ENCODE measurements at regions not wholly inside any gene's neighbourhood (a gene's known extent, or its start where the extent isn't known, plus 50 kb on each side); places are given as distances from the start of the nearest gene placed in this dataset.

- Histone ChIP-seq H3K4me1 (ENCODE audit: control insufficient read depth in 2 of 2, insufficient read depth in 2 of 2, low read length in 2 of 2) (no peaks in the 10 kb centered on the region), H3K36me3 (replicated peaks in 1 of 2; ENCODE audit: control extremely low read depth in 1 of 2, control insufficient read depth in 1 of 2, extremely low read depth in 1 of 2, insufficient read depth in 2 of 2, low read length in 1 of 2) (no peaks in the 10 kb centered on the region), H4K20me1 (ENCODE audit: control insufficient read depth, insufficient read depth, low read length, poor library complexity, severe bottlenecking) (no peaks in the 10 kb centered on the region), H3K27ac (ENCODE audit: low read length in 2 of 2) (no peak overlapping the region), H3K4me3 (ENCODE audit: control extremely low read depth in 1 of 5, extremely low read depth in 1 of 5, insufficient read depth in 1 of 5, low read depth in 2 of 5, low read length in 4 of 5) (no peak overlapping the region), H3K9me3 (ENCODE audit: control extremely low read depth in 1 of 3, control insufficient read depth in 2 of 3, insufficient read depth in 1 of 3, low read length in 2 of 3) (no peaks in the 10 kb centered on the region), H3K4me2 (replicated peaks; ENCODE audit: low read depth, low read length, poor library complexity, severe bottlenecking) (no peak overlapping the region), H3K27me3 (replicated peaks in 1 of 4; ENCODE audit: control extremely low read depth in 1 of 4, control insufficient read depth in 3 of 4, insufficient read depth in 4 of 4, low read length in 3 of 4) (no peaks in the 10 kb centered on the region), H2AFZ (ENCODE audit: insufficient read depth, low read depth, low read length, poor library complexity, severe bottlenecking) (no peak overlapping the region), H3K79me2 (ENCODE audit: control insufficient read depth, insufficient read depth, low read length) (no peaks in the 10 kb centered on the region), H3K9ac (ENCODE audit: low read length) (no peak overlapping the region)
- Mint-ChIP-seq H3K4me3 (no peak overlapping the region), H3K9me3 (ENCODE audit: insufficient read depth) (no peaks in the 10 kb centered on the region), H3K4me1 (no peaks in the 10 kb centered on the region), H3K27me3 (peaks cover 5% of the 10 kb centered on the region), H3K27ac (no peak overlapping the region)
- no peak for TF ChIP-seq EZH2 (IDR thresholded peaks at IDR 0.05; ENCODE audit: borderline replicate concordance, insufficient read depth, low read depth, low read length, poor library complexity, severe bottlenecking)
- TF ChIP-seq, protein P1, sequence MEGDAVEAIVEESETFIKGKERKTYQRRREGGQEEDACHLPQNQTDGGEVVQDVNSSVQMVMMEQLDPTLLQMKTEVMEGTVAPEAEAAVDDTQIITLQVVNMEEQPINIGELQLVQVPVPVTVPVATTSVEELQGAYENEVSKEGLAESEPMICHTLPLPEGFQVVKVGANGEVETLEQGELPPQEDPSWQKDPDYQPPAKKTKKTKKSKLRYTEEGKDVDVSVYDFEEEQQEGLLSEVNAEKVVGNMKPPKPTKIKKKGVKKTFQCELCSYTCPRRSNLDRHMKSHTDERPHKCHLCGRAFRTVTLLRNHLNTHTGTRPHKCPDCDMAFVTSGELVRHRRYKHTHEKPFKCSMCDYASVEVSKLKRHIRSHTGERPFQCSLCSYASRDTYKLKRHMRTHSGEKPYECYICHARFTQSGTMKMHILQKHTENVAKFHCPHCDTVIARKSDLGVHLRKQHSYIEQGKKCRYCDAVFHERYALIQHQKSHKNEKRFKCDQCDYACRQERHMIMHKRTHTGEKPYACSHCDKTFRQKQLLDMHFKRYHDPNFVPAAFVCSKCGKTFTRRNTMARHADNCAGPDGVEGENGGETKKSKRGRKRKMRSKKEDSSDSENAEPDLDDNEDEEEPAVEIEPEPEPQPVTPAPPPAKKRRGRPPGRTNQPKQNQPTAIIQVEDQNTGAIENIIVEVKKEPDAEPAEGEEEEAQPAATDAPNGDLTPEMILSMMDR (IDR thresholded peaks at IDR 0.05) = no peak
- intact Hi-C loops (cut with micrococcal nuclease) = no loop called here
- POLR2A ChIA-PET = no interaction called here
- 100% methylated on average over 1 of the region's 1 CpG for WGBS (ENCODE audit: insufficient coverage)
- DNase-seq (no peak), ATAC-seq (ENCODE audit: low read depth) (no peak)
- CTCF ChIA-PET = interaction anchor here (1.2 to 1.7 kb wide), 2 partner anchors 10 to 367 kb away, joined by 3 to 4 read pairs; no protein-coding TSS in a partner anchor
These were observed 195.1 kb upstream of the CCDC150 start for GRCh38 chr2:196444442-196444841.

GRCh38 chr2:196445991-196446390, 193.5 kb upstream of the CCDC150 start:
- Histone ChIP-seq H2AFZ (ENCODE audit: insufficient read depth, low read depth, low read length, poor library complexity, severe bottlenecking) (no peak overlapping the region), H3K4me1 (ENCODE audit: control insufficient read depth in 2 of 2, insufficient read depth in 2 of 2, low read length in 2 of 2) (no peaks in the 10 kb centered on the region), H3K9me3 (ENCODE audit: control extremely low read depth in 1 of 3, control insufficient read depth in 2 of 3, insufficient read depth in 1 of 3, low read length in 2 of 3) (no peaks in the 10 kb centered on the region), H4K20me1 (ENCODE audit: control insufficient read depth, insufficient read depth, low read length, poor library complexity, severe bottlenecking) (no peaks in the 10 kb centered on the region), H3K27ac (ENCODE audit: low read length in 2 of 2) (no peak overlapping the region), H3K79me2 (ENCODE audit: control insufficient read depth, insufficient read depth, low read length) (no peaks in the 10 kb centered on the region), H3K4me2 (replicated peaks; ENCODE audit: low read depth, low read length, poor library complexity, severe bottlenecking) (no peak overlapping the region), H3K36me3 (replicated peaks in 1 of 2; ENCODE audit: control extremely low read depth in 1 of 2, control insufficient read depth in 1 of 2, extremely low read depth in 1 of 2, insufficient read depth in 2 of 2, low read length in 1 of 2) (no peaks in the 10 kb centered on the region), H3K9ac (ENCODE audit: low read length) (no peak overlapping the region), H3K4me3 (ENCODE audit: control extremely low read depth in 1 of 5, extremely low read depth in 1 of 5, insufficient read depth in 1 of 5, low read depth in 2 of 5, low read length in 4 of 5) (no peak overlapping the region), H3K27me3 (replicated peaks in 1 of 4; ENCODE audit: control extremely low read depth in 1 of 4, control insufficient read depth in 3 of 4, insufficient read depth in 4 of 4, low read length in 3 of 4) (no peaks in the 10 kb centered on the region)
- no peaks in the 10 kb centered on the region for H3K4me1 Mint-ChIP-seq
- peaks cover 9% of the 10 kb centered on the region for H3K27me3 Mint-ChIP-seq
- no peak overlapping the region for H3K4me3 Mint-ChIP-seq
- 100% methylated on average over 1 of the region's 1 CpG for WGBS (ENCODE audit: insufficient coverage)
- ATAC-seq (ENCODE audit: low read depth) = no peak
- H3K9me3 Mint-ChIP-seq (ENCODE audit: insufficient read depth) = no peaks in the 10 kb centered on the region
- H3K27ac Mint-ChIP-seq = no peak overlapping the region
- POLR2A ChIA-PET = no interaction called here
- CTCF ChIA-PET = no interaction called here
- no peak for TF ChIP-seq EZH2 (IDR thresholded peaks at IDR 0.05; ENCODE audit: borderline replicate concordance, insufficient read depth, low read depth, low read length, poor library complexity, severe bottlenecking)
- TF ChIP-seq, protein P1 (IDR thresholded peaks at IDR 0.05) = no peak
- intact Hi-C loops (cut with micrococcal nuclease) = no loop called here
- DNase-seq = no peak
